Endothelial cell of umbilical vein (primary cell): ENCODE measurements at regions not wholly inside any gene's neighbourhood (a gene's known extent, or its start where the extent isn't known, plus 50 kb on each side); places are given as distances from the start of the nearest gene placed in this dataset.
"Not testable (repeated sequence)": the region's sequence is repeated elsewhere in the genome, so short reads cannot be mapped to it uniquely, and the experiment has no call there.

Experiments used
- BruUV-seq: library from RNA; stranded (reverse); fragments of 400-500 nt; replicated peaks from 2 replicates; lab custom pipeline; 2021; lab: Mats Ljungman, UMichigan
- CTCF ChIA-PET: fragments of 300-600, 350-600 bp; sonication (Branson Sonifier 250); formaldehyde crosslinking; loops from one replicate; lab custom pipeline; 2021; ENCODE audit warnings: antibody characterized with exemption, inconsistent platforms; lab: Charles Lee
- POLR2A ChIA-PET: fragments of 300-600, 350-600 bp; sonication (Branson Sonifier 250); formaldehyde crosslinking; loops from one replicate; lab custom pipeline; 2021; ENCODE audit warnings: antibody characterized with exemption, inconsistent platforms; lab: Charles Lee
- DNase-seq: peaks from one replicate; pipeline ENCODE4 v3.0.0-alpha.2; 2011; ENCODE audit warnings: low read depth, low spot score
- FAIRE-seq: peaks from 2 replicates; lab custom pipeline; 2011; peaks lifted over from hg19 to GRCh38; lab: Jason Lieb, UNC
- H2AFZ ChIP-seq: 2 replicates; pipeline ENCODE4 v1.6.0; 2012; ENCODE audit warnings: low read depth, low read length, control low read depth, inconsistent platforms
- H3K27ac ChIP-seq: 2 replicates; pipeline ENCODE4 v1.5.1; 2011; ENCODE audit warnings: low read depth, mild to moderate bottlenecking, control low read depth, low read length, moderate library complexity; ENCODE audit not compliant: insufficient read depth
- H3K27me3 ChIP-seq, 2 experiments: 2 replicates each; pipeline versions ENCODE4 v1.6.0 to v1.6.1; 2011; ENCODE audit warnings: low read length in 2 of 2, mixed read lengths in 1 of 2; ENCODE audit not compliant: control insufficient read depth in 2 of 2, insufficient read depth in 2 of 2
- H3K36me3 ChIP-seq, 2 experiments: 2 replicates in 1 of 2; 3 replicates in 1 of 2; pipeline ENCODE4 v1.5.1; 2011; ENCODE audit warnings: low read length in 2 of 2, mild to moderate bottlenecking in 1 of 2, moderate library complexity in 1 of 2; ENCODE audit not compliant: control insufficient read depth in 2 of 2, insufficient read depth in 2 of 2; ENCODE audit errors: extremely low read depth in 1 of 2
- H3K4me1 ChIP-seq: 3 replicates; pipeline ENCODE4 v1.5.1; 2011; ENCODE audit warnings: mild to moderate bottlenecking, low read length; ENCODE audit not compliant: control insufficient read depth, insufficient read depth; ENCODE audit errors: extremely low read depth
- H3K4me2 ChIP-seq: 2 replicates; pipeline ENCODE4 v1.6.1; 2011; ENCODE audit warnings: low read length, control low read depth, mixed read lengths; ENCODE audit not compliant: insufficient read depth
- H3K4me3 ChIP-seq, 3 experiments: fragments of 200-600 bp in 1 of 3; sonication (generic), shearing (Covaris generic) in 1 of 3; replicated peaks in 1 of 3; 2 replicates each; pipeline ENCODE4 v1.5.1; 2011 to 2016; ENCODE audit warnings: control low read depth in 3 of 3, low read length in 3 of 3, mild to moderate bottlenecking in 2 of 3, inconsistent platforms in 1 of 3, low read depth in 1 of 3, moderate library complexity in 1 of 3; ENCODE audit not compliant: insufficient read depth in 1 of 3
- H3K79me2 ChIP-seq: 2 replicates; pipeline ENCODE4 v1.6.0; 2012; ENCODE audit warnings: low read length, inconsistent platforms; ENCODE audit not compliant: control insufficient read depth, insufficient read depth
- H3K9ac ChIP-seq: replicated peaks from 2 replicates; pipeline ENCODE3; 2011; ENCODE audit warnings: low read length, control low read depth; ENCODE audit not compliant: insufficient read depth; ENCODE audit errors: extremely low read depth
- H3K9me1 ChIP-seq: replicated peaks from 3 replicates; pipeline ENCODE4 v1.6.0; 2011; ENCODE audit warnings: mild to moderate bottlenecking, low read length; ENCODE audit not compliant: control insufficient read depth, insufficient read depth; ENCODE audit errors: extremely low read depth
- H3K9me3 ChIP-seq: replicated peaks from 2 replicates; pipeline ENCODE4 v1.5.1; 2012; ENCODE audit warnings: low read length, inconsistent platforms; ENCODE audit not compliant: control insufficient read depth, insufficient read depth
- H4K20me1 ChIP-seq: replicated peaks from 2 replicates; pipeline ENCODE3; 2011; ENCODE audit warnings: mild to moderate bottlenecking, low read length; ENCODE audit not compliant: control insufficient read depth, insufficient read depth; ENCODE audit errors: extremely low read depth
- CTCF ChIP-seq, 2 donors: IDR thresholded peaks; 1 replicate in 1 of 2; 2 replicates in 1 of 2; pipeline ENCODE4 v1.5.1; 2011; ENCODE audit warnings: low read length in 2 of 2, mild to moderate bottlenecking in 2 of 2, moderate library complexity in 2 of 2, control low read depth in 1 of 2, inconsistent platforms in 1 of 2, low read depth in 1 of 2; ENCODE audit not compliant: insufficient read depth in 1 of 2; ENCODE audit errors: extremely low read depth in 1 of 2
- EZH2 ChIP-seq: IDR thresholded peaks from 2 replicates; pipeline ENCODE4 v1.6.1; 2012; ENCODE audit warnings: borderline replicate concordance, low read depth, mild to moderate bottlenecking, moderate library complexity, low read length, inconsistent platforms; ENCODE audit not compliant: severe bottlenecking
- FOS ChIP-seq: IDR thresholded peaks from 2 replicates; pipeline ENCODE4 v1.6.1; 2011; ENCODE audit warnings: mild to moderate bottlenecking, low read length, moderate library complexity, borderline replicate concordance; ENCODE audit not compliant: insufficient read depth
- GATA2 ChIP-seq: IDR thresholded peaks from 2 replicates; pipeline ENCODE4 v1.7.0; 2011; ENCODE audit warnings: low read depth, mild to moderate bottlenecking, moderate library complexity, mixed read lengths, low read length; ENCODE audit not compliant: insufficient read length, insufficient read depth
- JUN ChIP-seq: IDR thresholded peaks from 2 replicates; pipeline ENCODE4 v1.6.1; 2011; ENCODE audit warnings: borderline replicate concordance, low read depth; ENCODE audit not compliant: insufficient read length, insufficient read depth
- MAX ChIP-seq: IDR thresholded peaks from 2 replicates; pipeline ENCODE4 v1.6.1; 2011; ENCODE audit not compliant: insufficient read depth, insufficient read length
- MYC ChIP-seq: IDR thresholded peaks from one replicate; pipeline ENCODE4 v1.6.1; 2011; ENCODE audit warnings: mild to moderate bottlenecking, low read depth, low read length
- POLR2A ChIP-seq: IDR thresholded peaks from 2 replicates; pipeline ENCODE4 v1.6.1; 2012; ENCODE audit warnings: low read depth, mild to moderate bottlenecking, control low read depth, low read length
- POLR2AphosphoS5 ChIP-seq: IDR thresholded peaks from 2 replicates; pipeline ENCODE4 v1.6.1; 2012; ENCODE audit warnings: low read depth, mild to moderate bottlenecking, control low read depth, low read length, moderate library complexity; ENCODE audit not compliant: insufficient read depth
- dilution Hi-C: fragments of 300-500 bp; cut with MboI; formaldehyde crosslinking; loops from one replicate; pipeline ENCODE4 v1.15.0; 2019; ENCODE audit warnings: low sequenced_read_pairs; ENCODE audit not compliant: extremely low pct_ligation_motif_present
- intact Hi-C: fragments of 100-400 bp; cut with micrococcal nuclease; formaldehyde crosslinking; loops from one replicate; pipeline ENCODE4 v1.10.0; 2022

- Histone ChIP-seq H2AFZ (no peak overlapping the region), H3K36me3 (no peaks in the 10 kb centered on the region), H3K27ac (no peak overlapping the region), H3K79me2 (no peaks in the 10 kb centered on the region), H3K4me2 (no peak overlapping the region), H4K20me1 (no peaks in the 10 kb centered on the region), H3K9me1 (no peaks in the 10 kb centered on the region), H3K4me3 (no peak overlapping the region), H3K4me1 (no peaks in the 10 kb centered on the region), H3K9me3 (no peaks in the 10 kb centered on the region), H3K9ac (no peak overlapping the region), H3K27me3 (no peaks in the 10 kb centered on the region)
- dilution Hi-C loops: no loop called here
- CTCF ChIA-PET: no interaction called here
- DNase-seq: peak; percentile 59
- POLR2A ChIA-PET: no interaction called here
- no peak for TF ChIP-seq FOS
- TF ChIP-seq MYC: no peak
- no peak for TF ChIP-seq GATA2
- no peak for TF ChIP-seq MAX
- TF ChIP-seq POLR2A: no peak
- TF ChIP-seq CTCF (IDR thresholded peaks at IDR 0.05; ENCODE audit: extremely low read depth in 1 of 2, insufficient read depth in 1 of 2, low read depth in 1 of 2, low read length in 2 of 2): no peak
- TF ChIP-seq JUN: no peak
- no peak for TF ChIP-seq EZH2
- no peak for TF ChIP-seq POLR2AphosphoS5
- BruUV-seq: no TSS peak
- FAIRE-seq: no peak
- intact Hi-C loops: no loop called here
Observed at GRCh38 chr5:121055586-121055985, 591.5 kb downstream of the PRR16 start.

GRCh38 chr5:121064241-121064640, 600.1 kb downstream of the PRR16 start:
- H3K4me2 ChIP-seq, H2AFZ ChIP-seq, H3K27me3 ChIP-seq, CTCF ChIA-PET, FAIRE-seq, H3K79me2 ChIP-seq, DNase-seq, dilution Hi-C loops, H3K9ac ChIP-seq, H3K4me1 ChIP-seq, H3K9me3 ChIP-seq, BruUV-seq, intact Hi-C loops, POLR2A ChIA-PET, H4K20me1 ChIP-seq, H3K27ac ChIP-seq, H3K9me1 ChIP-seq, H3K36me3 ChIP-seq, H3K4me3 ChIP-seq: not testable (repeated sequence)
